HL-60 (cell line): ENCODE measurements at regions not wholly inside any gene's neighbourhood (a gene's known extent, or its start where the extent isn't known, plus 50 kb on each side); places are given as distances from the start of the nearest gene placed in this dataset.

Experiments used
- GABPA ChIP-seq: IDR thresholded peaks from 2 replicates; pipeline ENCODE4 v1.6.1; 2012; ENCODE audit warnings: low read depth
- POLR2AphosphoS5 ChIP-seq: IDR thresholded peaks from 2 replicates; pipeline ENCODE4 v1.6.1; 2012; ENCODE audit warnings: low read depth
- TF ChIP-seq, protein P1 (sequence below): IDR thresholded peaks from 2 replicates; pipeline ENCODE4 v1.6.1; 2012; ENCODE audit warnings: low read depth; ENCODE audit not compliant: insufficient replicate concordance
- TF ChIP-seq, protein P2 (sequence below): IDR thresholded peaks from one replicate; pipeline ENCODE4 v1.5.1; 2011; ENCODE audit warnings: low read length, control low read depth, inconsistent platforms; ENCODE audit not compliant: insufficient read depth

DNA sequence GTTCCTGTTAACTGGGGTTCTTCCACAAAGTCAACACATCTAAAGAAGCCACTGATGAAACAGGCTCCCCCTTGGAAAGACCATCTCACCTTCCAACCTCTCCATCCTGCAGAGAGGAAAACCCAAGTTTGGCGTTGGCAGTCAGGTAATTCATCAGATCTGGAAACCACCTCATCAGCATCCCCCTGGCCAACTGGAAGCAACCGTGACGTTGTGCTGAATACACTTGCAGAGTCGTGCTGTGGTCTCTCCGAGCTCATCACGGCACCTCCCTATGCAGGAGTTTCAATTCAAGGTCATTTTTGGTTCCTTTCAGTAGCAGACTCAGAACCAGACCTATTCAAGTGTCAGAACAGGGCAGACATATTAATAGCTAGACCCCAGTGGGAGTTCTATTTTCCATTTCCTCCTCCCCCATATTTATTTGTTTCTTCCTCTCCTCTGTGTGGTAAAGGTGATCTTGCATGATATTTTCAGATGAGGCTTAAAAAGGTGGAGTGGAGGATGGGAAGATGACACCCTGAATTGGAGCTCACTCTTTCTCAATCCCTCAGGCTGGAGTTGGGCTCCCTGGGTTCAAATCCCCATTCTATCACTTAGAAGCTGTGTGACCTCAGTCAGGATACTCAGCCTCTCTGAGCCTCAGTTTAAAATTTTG, 149.1 kb upstream of the ADO start:
- TF ChIP-seq, protein P1, sequence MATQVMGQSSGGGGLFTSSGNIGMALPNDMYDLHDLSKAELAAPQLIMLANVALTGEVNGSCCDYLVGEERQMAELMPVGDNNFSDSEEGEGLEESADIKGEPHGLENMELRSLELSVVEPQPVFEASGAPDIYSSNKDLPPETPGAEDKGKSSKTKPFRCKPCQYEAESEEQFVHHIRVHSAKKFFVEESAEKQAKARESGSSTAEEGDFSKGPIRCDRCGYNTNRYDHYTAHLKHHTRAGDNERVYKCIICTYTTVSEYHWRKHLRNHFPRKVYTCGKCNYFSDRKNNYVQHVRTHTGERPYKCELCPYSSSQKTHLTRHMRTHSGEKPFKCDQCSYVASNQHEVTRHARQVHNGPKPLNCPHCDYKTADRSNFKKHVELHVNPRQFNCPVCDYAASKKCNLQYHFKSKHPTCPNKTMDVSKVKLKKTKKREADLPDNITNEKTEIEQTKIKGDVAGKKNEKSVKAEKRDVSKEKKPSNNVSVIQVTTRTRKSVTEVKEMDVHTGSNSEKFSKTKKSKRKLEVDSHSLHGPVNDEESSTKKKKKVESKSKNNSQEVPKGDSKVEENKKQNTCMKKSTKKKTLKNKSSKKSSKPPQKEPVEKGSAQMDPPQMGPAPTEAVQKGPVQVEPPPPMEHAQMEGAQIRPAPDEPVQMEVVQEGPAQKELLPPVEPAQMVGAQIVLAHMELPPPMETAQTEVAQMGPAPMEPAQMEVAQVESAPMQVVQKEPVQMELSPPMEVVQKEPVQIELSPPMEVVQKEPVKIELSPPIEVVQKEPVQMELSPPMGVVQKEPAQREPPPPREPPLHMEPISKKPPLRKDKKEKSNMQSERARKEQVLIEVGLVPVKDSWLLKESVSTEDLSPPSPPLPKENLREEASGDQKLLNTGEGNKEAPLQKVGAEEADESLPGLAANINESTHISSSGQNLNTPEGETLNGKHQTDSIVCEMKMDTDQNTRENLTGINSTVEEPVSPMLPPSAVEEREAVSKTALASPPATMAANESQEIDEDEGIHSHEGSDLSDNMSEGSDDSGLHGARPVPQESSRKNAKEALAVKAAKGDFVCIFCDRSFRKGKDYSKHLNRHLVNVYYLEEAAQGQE = no peak
- TF ChIP-seq GABPA = no peak
- no peak for TF ChIP-seq POLR2AphosphoS5
- TF ChIP-seq, protein P2, sequence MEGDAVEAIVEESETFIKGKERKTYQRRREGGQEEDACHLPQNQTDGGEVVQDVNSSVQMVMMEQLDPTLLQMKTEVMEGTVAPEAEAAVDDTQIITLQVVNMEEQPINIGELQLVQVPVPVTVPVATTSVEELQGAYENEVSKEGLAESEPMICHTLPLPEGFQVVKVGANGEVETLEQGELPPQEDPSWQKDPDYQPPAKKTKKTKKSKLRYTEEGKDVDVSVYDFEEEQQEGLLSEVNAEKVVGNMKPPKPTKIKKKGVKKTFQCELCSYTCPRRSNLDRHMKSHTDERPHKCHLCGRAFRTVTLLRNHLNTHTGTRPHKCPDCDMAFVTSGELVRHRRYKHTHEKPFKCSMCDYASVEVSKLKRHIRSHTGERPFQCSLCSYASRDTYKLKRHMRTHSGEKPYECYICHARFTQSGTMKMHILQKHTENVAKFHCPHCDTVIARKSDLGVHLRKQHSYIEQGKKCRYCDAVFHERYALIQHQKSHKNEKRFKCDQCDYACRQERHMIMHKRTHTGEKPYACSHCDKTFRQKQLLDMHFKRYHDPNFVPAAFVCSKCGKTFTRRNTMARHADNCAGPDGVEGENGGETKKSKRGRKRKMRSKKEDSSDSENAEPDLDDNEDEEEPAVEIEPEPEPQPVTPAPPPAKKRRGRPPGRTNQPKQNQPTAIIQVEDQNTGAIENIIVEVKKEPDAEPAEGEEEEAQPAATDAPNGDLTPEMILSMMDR = no peak
